ENCODE measurements at regions not wholly inside any gene's neighbourhood (a gene's known extent, or its start where the extent isn't known, plus 50 kb on each side); places are given as distances from the start of the nearest gene placed in this dataset.

DNA sequence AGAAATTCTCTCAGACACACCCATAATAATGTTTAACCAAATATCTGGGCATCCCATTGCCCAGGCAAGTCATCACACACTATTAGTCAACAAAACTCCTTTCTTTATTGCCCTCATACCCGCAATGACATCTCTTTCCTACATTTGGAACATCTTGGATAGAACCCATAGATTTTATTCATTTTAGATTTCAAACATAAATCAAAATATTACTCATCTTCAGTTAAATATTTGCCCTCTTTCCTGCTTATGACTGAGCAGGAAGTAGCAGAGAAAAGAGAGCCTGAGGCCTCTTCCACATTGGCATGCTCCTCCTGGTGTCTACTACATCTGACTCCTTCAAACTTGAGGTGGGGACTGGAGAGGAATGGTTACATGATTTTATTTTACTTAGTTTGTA, 592.0 kb downstream of the CHSY3 start:
- DNase-seq (ENCODE audit: insufficient read length): no peak
- FAIRE-seq: no peak
- TF ChIP-seq TAF1 (IDR thresholded peaks at IDR 0.05; ENCODE audit: borderline replicate concordance, low read depth, low read length) (no peak), POLR2A (IDR thresholded peaks at IDR 0.05; ENCODE audit: low read depth, low read length) (no peak)

DNA sequence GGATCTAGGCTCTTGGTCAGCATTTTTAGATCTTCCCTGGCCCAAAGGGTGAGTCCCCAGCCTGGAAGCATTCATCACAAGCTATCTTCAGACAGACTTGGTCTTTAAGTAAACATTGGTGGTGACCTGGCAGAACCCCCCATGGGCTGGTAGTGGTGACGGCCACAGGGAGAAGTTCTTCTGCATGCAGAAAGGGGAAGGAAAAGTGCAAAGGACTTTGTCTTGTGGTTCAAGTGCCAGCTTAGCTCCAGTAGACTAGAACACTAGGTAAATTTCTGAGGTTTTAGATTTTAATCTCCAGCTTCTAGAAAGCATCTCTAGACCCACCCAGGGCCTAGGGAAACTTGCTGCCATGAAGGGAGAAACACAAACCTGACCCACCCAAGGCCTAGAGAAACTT, 584.0 kb downstream of the CHSY3 start:
- DNase-seq (ENCODE audit: insufficient read length) (no peak), FAIRE-seq (no peak)
- no peak for TF ChIP-seq POLR2A (IDR thresholded peaks at IDR 0.05; ENCODE audit: low read depth, low read length)
- TF ChIP-seq TAF1 (IDR thresholded peaks at IDR 0.05; ENCODE audit: borderline replicate concordance, low read depth, low read length): no peak
- no peak for TF ChIP-seq POLR2AphosphoS5 (IDR thresholded peaks at IDR 0.05; ENCODE audit: low read depth, low read length)

DNA sequence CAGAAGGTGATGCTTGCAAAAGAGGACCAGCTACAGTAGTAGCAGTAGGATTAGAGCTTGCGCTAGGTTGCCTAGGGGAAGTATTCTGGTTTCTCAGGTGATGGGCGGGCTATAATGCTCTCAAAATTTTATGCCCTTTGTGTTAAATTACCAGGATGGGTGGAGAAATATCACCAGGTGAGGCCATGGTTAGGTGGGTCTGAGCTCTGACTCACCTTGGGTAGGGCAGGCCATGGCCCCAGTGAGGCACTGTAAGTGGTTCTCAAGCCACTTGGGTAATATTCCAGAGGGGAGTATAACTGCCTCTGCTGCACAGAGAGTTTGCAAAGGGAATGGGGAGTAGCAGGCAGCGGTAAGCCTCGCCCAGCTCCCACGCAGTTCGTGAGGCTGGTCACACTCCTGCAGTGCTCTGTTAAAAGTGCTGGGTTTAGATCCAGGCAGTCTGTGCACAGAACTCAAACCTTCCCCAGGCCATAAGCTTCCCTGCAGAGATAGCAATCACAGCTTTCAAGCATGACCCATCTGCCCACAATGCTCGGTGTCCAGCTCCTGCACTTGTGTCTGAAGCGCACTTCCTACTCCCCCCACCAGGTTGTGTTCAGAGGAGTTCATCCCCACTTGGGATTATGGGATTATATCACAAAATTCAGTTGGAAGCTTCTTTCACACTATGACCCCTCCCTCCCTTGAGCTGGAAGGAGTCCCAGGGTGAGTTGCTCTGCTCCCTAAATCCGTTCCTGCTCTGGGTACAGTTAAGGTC, 575.0 kb downstream of the CHSY3 start:
- FAIRE-seq (no peak), DNase-seq (ENCODE audit: insufficient read length) (no peak)
- TF ChIP-seq POLR2A (IDR thresholded peaks at IDR 0.05; ENCODE audit: low read depth, low read length): no peak
- no peak for TF ChIP-seq POLR2AphosphoS5 (IDR thresholded peaks at IDR 0.05; ENCODE audit: low read depth, low read length)
- no peak for TF ChIP-seq TAF1 (IDR thresholded peaks at IDR 0.05; ENCODE audit: borderline replicate concordance, low read depth, low read length)

DNA sequence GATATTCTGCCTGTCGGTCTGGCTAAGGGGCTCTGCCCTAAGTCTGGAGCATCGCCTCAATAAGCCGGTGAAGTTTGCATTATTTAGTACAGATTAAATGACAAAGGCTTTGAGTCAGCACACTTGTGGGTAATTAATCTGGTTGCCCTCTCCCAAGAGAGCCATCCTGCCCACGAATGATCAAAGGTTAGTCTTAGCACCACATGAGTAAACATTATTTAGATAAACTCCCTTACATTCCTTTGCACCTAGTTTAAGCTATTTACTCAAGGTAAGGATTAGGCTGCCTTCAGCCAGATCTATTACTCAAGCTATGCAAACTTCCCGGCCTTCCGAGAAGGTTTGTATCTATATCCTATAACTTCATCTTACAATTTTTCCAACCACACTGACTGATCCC, 572.1 kb downstream of the CHSY3 start:
- FAIRE-seq: no peak
- no peak for DNase-seq (ENCODE audit: insufficient read length)
- TF ChIP-seq POLR2AphosphoS5 (IDR thresholded peaks at IDR 0.05; ENCODE audit: low read depth, low read length) (no peak), TAF1 (IDR thresholded peaks at IDR 0.05; ENCODE audit: borderline replicate concordance, low read depth, low read length) (no peak), POLR2A (IDR thresholded peaks at IDR 0.05; ENCODE audit: low read depth, low read length) (no peak)

DNA sequence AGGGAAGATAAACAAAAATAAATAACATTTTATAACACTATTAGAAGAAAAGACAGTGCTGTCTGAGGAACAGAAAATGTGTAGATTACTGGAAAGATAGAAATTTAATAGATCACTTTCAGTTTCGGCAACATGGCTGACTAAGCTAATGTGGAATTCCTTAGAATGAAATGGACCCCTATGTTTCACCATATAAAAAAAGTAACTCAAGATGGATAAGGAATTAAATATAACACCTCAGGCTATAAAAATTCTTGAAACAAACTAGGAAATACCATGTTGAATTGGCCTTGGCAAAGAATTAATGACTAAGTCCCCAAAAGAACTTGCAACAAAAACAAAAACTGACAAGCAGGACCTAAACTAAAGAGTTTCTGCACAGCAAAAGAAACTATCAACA, 558.3 kb downstream of the CHSY3 start:
- DNase-seq (ENCODE audit: insufficient read length) (no peak), FAIRE-seq (no peak)
- TF ChIP-seq TAF1 (IDR thresholded peaks at IDR 0.05; ENCODE audit: borderline replicate concordance, low read depth, low read length): no peak
- TF ChIP-seq POLR2AphosphoS5 (IDR thresholded peaks at IDR 0.05; ENCODE audit: low read depth, low read length): no peak
- no peak for TF ChIP-seq POLR2A (IDR thresholded peaks at IDR 0.05; ENCODE audit: low read depth, low read length)

DNA sequence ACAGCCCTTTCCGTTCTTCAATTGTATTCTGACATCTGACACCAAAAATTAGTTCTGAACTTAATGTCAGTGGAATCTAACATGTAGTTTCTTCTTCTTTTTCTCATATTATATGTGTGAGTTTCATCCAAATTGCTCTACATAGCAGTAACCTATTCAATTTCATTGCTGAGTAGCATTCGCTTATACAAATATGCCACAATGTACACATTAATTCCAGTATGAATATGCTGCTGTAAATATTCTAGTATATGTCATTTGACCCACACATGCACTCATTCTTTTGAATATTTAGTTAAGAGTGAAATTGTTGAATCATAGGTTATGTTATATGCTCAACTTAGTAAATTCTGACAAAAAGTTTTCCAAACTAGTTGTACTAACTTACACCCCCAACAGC, 550.9 kb downstream of the CHSY3 start:
- FAIRE-seq (no peak), DNase-seq (ENCODE audit: insufficient read length) (no peak)
- no peak for TF ChIP-seq TAF1 (IDR thresholded peaks at IDR 0.05; ENCODE audit: borderline replicate concordance, low read depth, low read length)
- TF ChIP-seq POLR2A (IDR thresholded peaks at IDR 0.05; ENCODE audit: low read depth, low read length): no peak
- no peak for TF ChIP-seq POLR2AphosphoS5 (IDR thresholded peaks at IDR 0.05; ENCODE audit: low read depth, low read length)

DNA sequence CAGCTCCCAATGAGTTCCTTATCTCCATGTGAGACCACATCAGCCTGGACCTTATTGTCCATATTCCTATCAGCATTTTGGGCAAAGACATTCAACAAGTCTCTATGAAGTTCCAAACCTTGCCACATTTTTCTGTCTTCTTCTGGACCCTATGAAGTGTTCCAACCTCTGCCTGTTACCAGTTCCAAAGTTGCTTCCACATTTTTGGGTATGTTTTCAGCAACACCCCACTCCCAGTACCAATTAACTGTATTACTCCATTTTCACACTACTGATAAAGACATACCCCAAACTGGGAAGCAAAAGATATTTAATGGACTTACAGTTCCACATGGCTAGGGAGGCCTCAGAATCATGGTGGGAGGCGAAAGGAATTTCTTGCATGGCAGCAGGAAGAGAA, 548.5 kb downstream of the CHSY3 start:
- no peak for FAIRE-seq
- TF ChIP-seq POLR2A (IDR thresholded peaks at IDR 0.05; ENCODE audit: low read depth, low read length) (no peak), POLR2AphosphoS5 (IDR thresholded peaks at IDR 0.05; ENCODE audit: low read depth, low read length) (no peak), TAF1 (IDR thresholded peaks at IDR 0.05; ENCODE audit: borderline replicate concordance, low read depth, low read length) (no peak)
- no peak for DNase-seq (ENCODE audit: insufficient read length)

DNA sequence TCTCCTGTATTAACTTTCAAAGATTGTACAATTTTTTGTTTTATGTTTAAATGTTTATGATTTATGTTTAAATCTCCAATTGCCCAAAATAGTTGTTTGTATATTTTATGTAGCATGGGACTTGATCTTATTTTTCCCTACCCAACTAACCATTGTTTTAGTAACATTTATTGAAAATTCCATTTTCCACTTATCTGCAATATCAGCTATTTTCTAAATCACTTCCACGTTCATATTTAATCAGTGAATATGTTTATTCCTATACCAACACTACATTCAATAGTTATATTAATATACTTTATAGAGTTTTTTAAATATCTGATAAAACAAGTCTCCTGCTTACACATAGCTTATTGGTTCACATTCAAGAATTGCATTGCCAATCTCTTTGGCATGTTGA, 532.2 kb downstream of the CHSY3 start:
- DNase-seq (ENCODE audit: insufficient read length) (no peak), FAIRE-seq (no peak)
- TF ChIP-seq POLR2AphosphoS5 (IDR thresholded peaks at IDR 0.05; ENCODE audit: low read depth, low read length) (no peak), TAF1 (IDR thresholded peaks at IDR 0.05; ENCODE audit: borderline replicate concordance, low read depth, low read length) (no peak), POLR2A (IDR thresholded peaks at IDR 0.05; ENCODE audit: low read depth, low read length) (no peak)

DNA sequence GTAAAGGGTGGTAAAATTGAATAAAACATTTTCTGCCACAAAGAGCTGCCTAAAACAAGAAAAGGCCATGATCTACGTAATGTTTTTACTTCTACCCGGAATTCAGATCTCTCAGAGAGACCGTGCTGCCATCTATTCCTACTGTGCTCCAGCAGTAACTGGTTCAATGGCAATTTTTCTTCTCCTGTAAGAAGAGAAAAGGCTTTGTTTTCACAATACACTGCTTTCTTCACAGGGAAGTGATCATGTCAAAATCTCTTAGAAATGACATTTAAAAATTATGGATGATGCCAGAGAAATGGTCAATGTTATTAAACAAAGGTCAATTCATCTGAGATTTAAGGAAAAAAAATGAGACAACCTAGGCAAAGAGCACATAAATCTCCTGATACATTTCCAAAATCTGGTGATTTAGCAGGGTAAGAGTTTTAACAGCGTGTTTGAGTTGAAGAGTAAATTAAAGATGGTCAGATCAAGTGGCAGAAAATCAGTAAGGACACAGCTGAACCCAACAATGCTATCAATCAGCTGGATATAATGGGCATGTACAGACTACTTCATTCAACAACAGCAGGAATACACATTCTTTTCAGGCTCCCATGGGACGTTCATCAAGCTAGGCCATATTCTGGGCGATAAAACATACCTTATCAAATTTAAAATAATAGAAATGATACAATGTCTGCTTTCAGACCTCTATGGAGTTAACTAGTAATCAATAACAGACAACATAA, 523.1 kb downstream of the CHSY3 start:
- TF ChIP-seq TAF1 (IDR thresholded peaks at IDR 0.05; ENCODE audit: borderline replicate concordance, low read depth, low read length) (no peak), POLR2AphosphoS5 (IDR thresholded peaks at IDR 0.05; ENCODE audit: low read depth, low read length) (no peak), POLR2A (IDR thresholded peaks at IDR 0.05; ENCODE audit: low read depth, low read length) (no peak)
- FAIRE-seq (no peak), DNase-seq (ENCODE audit: insufficient read length) (no peak)

DNA sequence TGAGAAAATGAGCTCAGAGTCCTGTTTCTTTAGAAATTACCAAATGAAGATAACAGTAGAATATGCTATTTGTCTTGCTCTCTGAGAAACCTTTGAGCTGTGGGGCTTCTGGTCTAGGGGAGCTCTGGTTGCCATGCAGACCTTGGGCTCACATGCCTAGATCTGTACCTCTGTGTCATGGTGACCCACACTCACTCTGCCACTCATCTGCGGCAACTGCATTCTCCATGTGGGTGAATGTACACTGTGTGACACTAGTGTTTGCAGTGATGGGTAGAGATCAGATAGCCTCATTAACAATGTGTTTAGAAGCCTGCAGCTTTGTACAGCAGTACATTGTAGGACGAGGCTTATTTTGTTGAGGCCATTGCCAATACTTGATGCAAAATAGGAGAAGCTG, 521.2 kb downstream of the CHSY3 start:
- no peak for FAIRE-seq

DNA sequence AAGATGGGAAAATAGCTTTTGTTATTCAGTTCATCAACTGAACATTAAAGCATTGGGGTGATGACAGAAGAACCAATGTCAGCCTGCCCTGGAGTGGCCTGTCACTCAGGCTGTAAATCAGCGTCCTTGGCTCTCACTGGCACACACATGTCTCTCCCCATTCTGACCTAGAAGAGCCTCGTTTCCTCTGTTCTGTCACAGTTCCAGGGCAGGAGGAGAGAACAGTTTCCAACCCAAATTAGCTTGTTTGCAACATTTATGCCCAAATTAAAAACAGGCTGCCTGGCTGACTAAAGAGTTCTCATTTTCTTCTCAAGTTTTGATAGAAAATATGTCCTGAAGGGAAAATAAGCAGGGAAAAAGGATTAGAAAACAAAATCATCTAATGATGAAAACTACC, 520.1 kb downstream of the CHSY3 start:
- no peak for TF ChIP-seq POLR2AphosphoS5 (IDR thresholded peaks at IDR 0.05; ENCODE audit: low read depth, low read length)
- no peak for TF ChIP-seq TAF1 (IDR thresholded peaks at IDR 0.05; ENCODE audit: borderline replicate concordance, low read depth, low read length)
- no peak for TF ChIP-seq POLR2A (IDR thresholded peaks at IDR 0.05; ENCODE audit: low read depth, low read length)
- FAIRE-seq (no peak), DNase-seq (ENCODE audit: insufficient read length) (no peak)

More for the DNA sequence above, 521.2 kb downstream of the CHSY3 start:
- no peak for TF ChIP-seq POLR2AphosphoS5 (IDR thresholded peaks at IDR 0.05; ENCODE audit: low read depth, low read length)
- TF ChIP-seq POLR2A (IDR thresholded peaks at IDR 0.05; ENCODE audit: low read depth, low read length): no peak
- no peak for TF ChIP-seq TAF1 (IDR thresholded peaks at IDR 0.05; ENCODE audit: borderline replicate concordance, low read depth, low read length)
- no peak for DNase-seq (ENCODE audit: insufficient read length)

DNA sequence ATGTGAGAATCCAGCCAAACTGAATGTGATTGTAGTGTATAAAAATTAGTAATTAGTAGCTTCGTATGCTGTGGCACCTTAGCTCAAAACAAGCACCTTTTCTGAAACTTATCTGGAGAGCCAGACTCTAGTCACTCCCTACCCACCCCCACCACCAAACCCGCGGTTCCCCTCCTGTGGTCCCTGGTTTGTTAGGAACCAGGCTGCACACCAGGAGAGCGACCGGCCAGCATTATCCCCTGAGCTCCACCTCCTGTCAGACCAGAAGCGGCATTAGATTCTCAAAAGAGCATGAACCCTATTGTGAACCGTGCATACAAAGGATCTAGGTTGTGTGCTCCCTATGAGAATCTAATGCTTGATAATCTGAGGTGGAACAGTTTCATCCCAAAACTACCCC, 498.6 kb downstream of the CHSY3 start:
- no peak for TF ChIP-seq POLR2AphosphoS5 (IDR thresholded peaks at IDR 0.05; ENCODE audit: low read depth, low read length)
- no peak for TF ChIP-seq POLR2A (IDR thresholded peaks at IDR 0.05; ENCODE audit: low read depth, low read length)
- no peak for TF ChIP-seq TAF1 (IDR thresholded peaks at IDR 0.05; ENCODE audit: borderline replicate concordance, low read depth, low read length)
- FAIRE-seq (no peak), DNase-seq (ENCODE audit: insufficient read length) (no peak)
